ENCODE measurements at regions not wholly inside any gene's neighbourhood (a gene's known extent, or its start where the extent isn't known, plus 50 kb on each side); places are given as distances from the start of the nearest gene placed in this dataset.

DNA sequence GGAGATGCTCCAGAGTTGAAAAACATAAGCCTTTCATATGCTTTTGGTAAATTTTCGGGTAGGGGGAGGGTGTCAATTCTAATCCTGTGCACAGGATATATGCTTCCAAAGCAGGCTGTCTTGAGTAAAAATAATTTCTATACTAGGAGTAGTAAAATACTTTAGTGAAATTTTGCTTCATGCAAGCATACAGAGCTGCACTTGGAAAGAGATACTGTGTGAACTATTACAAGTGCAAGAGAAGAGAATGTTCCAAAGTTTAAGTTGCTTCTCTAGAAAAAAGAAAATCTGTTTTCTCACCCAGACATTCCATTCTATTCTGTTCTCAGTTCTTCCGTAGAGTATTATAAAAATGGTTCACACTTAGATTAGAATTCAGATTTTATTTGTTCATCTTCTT is 324.6 kb upstream of the AADAT start:
- intact Hi-C loops (cut with DNase I), result no loop called here
- TF ChIP-seq CTCF (IDR thresholded peaks at IDR 0.05) (no peak), POLR2A (IDR thresholded peaks at IDR 0.05) (no peak), POLR2AphosphoS5 (IDR thresholded peaks at IDR 0.05; ENCODE audit: insufficient read depth in 1 of 2, low read depth in 1 of 2) (no peak)
- DNase-seq (ENCODE audit: extremely low spot score in 2 of 2), result no peak
- H3K27me3 ChIP-seq, result no peaks in the 10 kb centered on the region
- H3K4me3 ChIP-seq, result no peak overlapping the region
- no peaks in the 10 kb centered on the region for H3K36me3 ChIP-seq
- H3K27ac ChIP-seq, result no peak overlapping the region
- no peaks in the 10 kb centered on the region for H3K4me1 ChIP-seq
- H3K9me3 ChIP-seq, result no peaks in the 10 kb centered on the region

- no peak for DNase-seq (ENCODE audit: extremely low spot score in 2 of 2)
- Histone ChIP-seq H3K36me3 (no peaks in the 10 kb centered on the region), H3K4me3 (no peak overlapping the region), H3K4me1 (no peaks in the 10 kb centered on the region), H3K9me3 (no peaks in the 10 kb centered on the region), H3K27ac (no peak overlapping the region), H3K27me3 (no peaks in the 10 kb centered on the region)
- intact Hi-C loops (cut with DNase I), result no loop called here
- TF ChIP-seq CTCF (IDR thresholded peaks at IDR 0.05), result no peak
- TF ChIP-seq POLR2AphosphoS5 (IDR thresholded peaks at IDR 0.05; ENCODE audit: insufficient read depth in 1 of 2, low read depth in 1 of 2), result no peak
- no peak for TF ChIP-seq POLR2A (IDR thresholded peaks at IDR 0.05)
Observed at GRCh38 chr4:170413951-170414350, 324.2 kb upstream of the AADAT start.

DNA sequence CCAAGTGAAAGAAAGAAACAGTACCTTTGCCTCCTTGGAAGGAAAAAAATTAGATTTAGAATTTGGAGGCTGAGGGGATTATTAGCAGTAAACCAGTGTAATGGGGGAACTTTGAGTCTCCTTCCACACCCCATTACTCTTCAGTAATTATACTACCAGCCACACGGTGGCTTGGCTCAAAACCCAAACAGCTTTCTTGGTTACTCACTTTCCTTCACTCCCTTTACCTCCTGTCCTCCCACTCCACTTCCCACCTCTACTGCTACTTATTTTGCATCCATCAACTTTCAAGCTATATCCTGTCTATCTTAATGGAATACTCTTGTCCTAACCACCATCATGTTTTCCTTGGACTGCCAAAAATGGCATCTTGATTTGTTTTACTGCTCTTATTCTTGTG is 310.6 kb upstream of the AADAT start:
- intact Hi-C loops (cut with DNase I), result no loop called here

GRCh38 chr4:170399581-170400293 is 310.0 kb upstream of the AADAT start:
- intact Hi-C loops (cut with DNase I), result no loop called here
- DNase-seq (ENCODE audit: extremely low spot score in 2 of 2), result no peak

More for the DNA sequence above, 310.6 kb upstream of the AADAT start:
- no peaks in the 10 kb centered on the region for H3K9me3 ChIP-seq
- no peak overlapping the region for H3K4me3 ChIP-seq
- no peaks in the 10 kb centered on the region for H3K36me3 ChIP-seq
- TF ChIP-seq CTCF (IDR thresholded peaks at IDR 0.05) (no peak), POLR2AphosphoS5 (IDR thresholded peaks at IDR 0.05; ENCODE audit: insufficient read depth in 1 of 2, low read depth in 1 of 2) (no peak), POLR2A (IDR thresholded peaks at IDR 0.05) (no peak)
- no peaks in the 10 kb centered on the region for H3K4me1 ChIP-seq
- no peak for DNase-seq (ENCODE audit: extremely low spot score in 2 of 2)
- no peak overlapping the region for H3K27ac ChIP-seq
- H3K27me3 ChIP-seq, result no peaks in the 10 kb centered on the region

More at GRCh38 chr4:170399581-170400293, 310.0 kb upstream of the AADAT start:
- no peaks in the 10 kb centered on the region for H3K4me1 ChIP-seq
- H3K36me3 ChIP-seq, result no peaks in the 10 kb centered on the region
- H3K9me3 ChIP-seq, result no peaks in the 10 kb centered on the region
- no peaks in the 10 kb centered on the region for H3K27me3 ChIP-seq
- TF ChIP-seq POLR2A (IDR thresholded peaks at IDR 0.05) (no peak), CTCF (IDR thresholded peaks at IDR 0.05) (no peak), POLR2AphosphoS5 (IDR thresholded peaks at IDR 0.05; ENCODE audit: insufficient read depth in 1 of 2, low read depth in 1 of 2) (no peak)
- no peak overlapping the region for H3K27ac ChIP-seq
- no peak overlapping the region for H3K4me3 ChIP-seq
